GM06990 (cell line): ENCODE measurements at regions not wholly inside any gene's neighbourhood (a gene's known extent, or its start where the extent isn't known, plus 50 kb on each side); places are given as distances from the start of the nearest gene placed in this dataset.

Experiments used
- DNase-seq: peaks from one replicate; pipeline ENCODE4 v3.0.0-alpha.2; 2011; ENCODE audit not compliant: insufficient read length; ENCODE audit errors: extremely low read depth
- H3K27me3 ChIP-seq: replicated peaks from 2 replicates; pipeline ENCODE4 v1.6.0; 2011; ENCODE audit warnings: low read length; ENCODE audit not compliant: control insufficient read depth, insufficient read depth
- H3K36me3 ChIP-seq: 2 replicates; pipeline ENCODE4 v1.5.1; 2011; ENCODE audit warnings: low read length; ENCODE audit not compliant: control insufficient read depth, insufficient read depth
- H3K4me3 ChIP-seq: replicated peaks from 2 replicates; pipeline ENCODE4 v1.5.1; 2011; ENCODE audit warnings: low read depth, mild to moderate bottlenecking, control low read depth, low read length
- TF ChIP-seq, protein P1 (sequence below): IDR thresholded peaks from 2 replicates; pipeline ENCODE4 v1.5.1; 2011; ENCODE audit warnings: low read length, control low read depth, mild to moderate bottlenecking, inconsistent platforms; ENCODE audit not compliant: insufficient read depth, poor library complexity, severe bottlenecking

- no peaks in the 10 kb centered on the region; the same call in 1 of the 2 replicates for H3K27me3 ChIP-seq
- TF ChIP-seq, protein P1, sequence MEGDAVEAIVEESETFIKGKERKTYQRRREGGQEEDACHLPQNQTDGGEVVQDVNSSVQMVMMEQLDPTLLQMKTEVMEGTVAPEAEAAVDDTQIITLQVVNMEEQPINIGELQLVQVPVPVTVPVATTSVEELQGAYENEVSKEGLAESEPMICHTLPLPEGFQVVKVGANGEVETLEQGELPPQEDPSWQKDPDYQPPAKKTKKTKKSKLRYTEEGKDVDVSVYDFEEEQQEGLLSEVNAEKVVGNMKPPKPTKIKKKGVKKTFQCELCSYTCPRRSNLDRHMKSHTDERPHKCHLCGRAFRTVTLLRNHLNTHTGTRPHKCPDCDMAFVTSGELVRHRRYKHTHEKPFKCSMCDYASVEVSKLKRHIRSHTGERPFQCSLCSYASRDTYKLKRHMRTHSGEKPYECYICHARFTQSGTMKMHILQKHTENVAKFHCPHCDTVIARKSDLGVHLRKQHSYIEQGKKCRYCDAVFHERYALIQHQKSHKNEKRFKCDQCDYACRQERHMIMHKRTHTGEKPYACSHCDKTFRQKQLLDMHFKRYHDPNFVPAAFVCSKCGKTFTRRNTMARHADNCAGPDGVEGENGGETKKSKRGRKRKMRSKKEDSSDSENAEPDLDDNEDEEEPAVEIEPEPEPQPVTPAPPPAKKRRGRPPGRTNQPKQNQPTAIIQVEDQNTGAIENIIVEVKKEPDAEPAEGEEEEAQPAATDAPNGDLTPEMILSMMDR: no peak
- DNase-seq: no peak
- H3K36me3 ChIP-seq: no peaks in the 10 kb centered on the region
- no peak overlapping the region for H3K4me3 ChIP-seq
These were observed 165.9 kb downstream of the ZFP36L2 start for GRCh38 chr2:43060390-43061016.

- TF ChIP-seq, protein P1: no peak
- DNase-seq: peak; percentile 63
- Histone ChIP-seq H3K4me3 (no peak overlapping the region), H3K27me3 (no peaks in the 10 kb centered on the region; the same call in 1 of the 2 replicates), H3K36me3 (no peaks in the 10 kb centered on the region)
These were observed 167.1 kb downstream of the ZFP36L2 start for GRCh38 chr2:43059183-43059897.

- H3K36me3 ChIP-seq: no peaks in the 10 kb centered on the region
- TF ChIP-seq, protein P1: no peak
- H3K27me3 ChIP-seq: no peaks in the 10 kb centered on the region; the same call in 1 of the 2 replicates
- no peak overlapping the region for H3K4me3 ChIP-seq
- DNase-seq: no peak
These were observed 167.7 kb downstream of the ZFP36L2 start for GRCh38 chr2:43058726-43059110.

DNA sequence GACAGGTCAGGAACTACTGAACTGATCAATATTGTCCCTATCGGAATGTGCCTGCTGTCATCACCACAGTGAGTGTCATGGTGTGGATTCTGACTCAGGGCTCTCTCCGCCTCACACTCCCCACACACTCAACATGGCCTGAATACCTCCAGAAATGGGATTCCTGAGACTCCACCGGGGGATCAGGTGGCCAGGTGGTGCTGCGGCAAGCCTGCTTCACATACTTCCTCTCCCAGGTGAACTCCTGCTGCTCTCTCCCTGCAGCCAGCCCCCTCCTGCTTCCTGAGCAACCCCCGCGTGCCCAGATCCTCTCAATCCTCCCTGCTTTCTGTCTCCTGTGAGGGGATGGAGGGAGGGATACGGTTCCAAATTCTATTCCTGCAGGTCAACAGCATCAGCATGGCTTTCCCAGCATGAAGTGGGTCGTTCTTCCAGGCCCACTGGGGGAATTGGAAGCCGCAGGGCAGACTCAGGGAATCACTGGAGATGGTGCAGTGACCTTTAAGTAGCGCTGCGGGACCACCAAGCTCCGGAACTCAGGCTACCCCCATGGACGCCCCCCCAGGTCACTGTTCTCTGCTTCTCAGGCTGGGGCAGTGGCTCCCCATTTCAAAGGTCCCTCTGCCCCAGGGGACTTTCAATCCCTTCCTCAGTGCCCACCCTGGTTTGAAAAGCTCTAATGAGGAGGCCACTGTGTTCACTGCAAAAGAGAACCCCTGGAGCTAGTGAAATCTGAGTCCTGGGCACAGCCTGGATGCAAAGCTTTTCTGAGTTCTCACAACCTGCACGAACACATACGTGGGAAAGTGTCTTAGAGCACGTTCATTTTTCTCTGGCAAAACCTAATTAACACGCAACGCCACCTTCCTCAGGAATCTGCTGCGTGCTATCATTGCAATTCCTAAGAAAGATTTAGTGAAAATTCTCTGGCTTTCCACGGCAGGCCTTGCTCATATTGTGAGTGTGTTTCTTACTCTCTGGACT is 168.4 kb downstream of the ZFP36L2 start:
- Histone ChIP-seq H3K4me3 (no peak overlapping the region), H3K36me3 (no peaks in the 10 kb centered on the region), H3K27me3 (no peaks in the 10 kb centered on the region; the same call in 1 of the 2 replicates)
- TF ChIP-seq, protein P1: no peak
- DNase-seq: no peak

GRCh38 chr2:43057026-43057741 is 169.2 kb downstream of the ZFP36L2 start:
- no peak for DNase-seq
- Histone ChIP-seq H3K4me3 (no peak overlapping the region), H3K36me3 (no peaks in the 10 kb centered on the region), H3K27me3 (no peaks in the 10 kb centered on the region; the same call in 1 of the 2 replicates)
- TF ChIP-seq, protein P1: no peak
